Peyer's patch (tissue), 4 donors: ENCODE measurements at regions not wholly inside any gene's neighbourhood (a gene's known extent, or its start where the extent isn't known, plus 50 kb on each side); places are given as distances from the start of the nearest gene placed in this dataset.

ENCODE experiments used
- POLR2A ChIP-seq, 2 donors: fragments of 450-650 bp; IDR thresholded peaks; one replicate each; pipeline ENCODE4 v1.5.1; 2017; ENCODE audit warnings: antibody characterized with exemption in 2 of 2, mild to moderate bottlenecking in 2 of 2, moderate library complexity in 2 of 2
- TF ChIP-seq, protein P1 (sequence below), 6 experiments: fragments of 450-650 bp in 4 of 6; fragments of 200-600 bp in 2 of 6; sonication (generic) in 1 of 6; IDR thresholded peaks; one replicate each; pipeline ENCODE4 v1.5.1; 2017 to 2019; ENCODE audit warnings: antibody characterized with exemption in 6 of 6, mild to moderate bottlenecking in 3 of 6, moderate library complexity in 1 of 6

DNA sequence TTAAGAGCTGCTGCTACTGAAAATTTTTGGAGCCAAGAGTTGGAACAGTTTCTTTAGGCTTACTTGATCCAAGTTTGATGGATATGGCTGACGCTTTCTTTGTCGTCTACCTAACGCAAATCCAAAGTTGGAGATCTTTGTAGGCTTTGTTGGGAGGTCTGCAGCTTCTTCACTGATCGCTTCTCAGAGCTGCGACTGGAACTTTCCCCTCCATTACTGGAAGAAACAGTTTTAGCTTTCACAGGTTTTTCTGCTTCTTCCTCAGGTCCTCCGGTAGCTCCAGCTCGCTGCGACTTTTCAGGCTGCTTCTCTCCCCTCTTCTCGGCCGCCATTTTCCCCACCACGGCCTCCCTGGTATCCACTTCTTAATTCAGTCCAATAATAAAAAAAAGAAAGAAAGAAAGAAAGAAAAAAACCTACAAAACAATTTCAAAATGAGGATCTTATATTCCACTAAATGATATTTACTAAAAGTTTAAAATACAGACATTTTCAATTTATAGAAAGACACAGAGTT is 178.1 kb upstream of the HMGA2 start:
- TF ChIP-seq POLR2A (IDR thresholded peaks at IDR 0.05), result no peak
- TF ChIP-seq, protein P1, sequence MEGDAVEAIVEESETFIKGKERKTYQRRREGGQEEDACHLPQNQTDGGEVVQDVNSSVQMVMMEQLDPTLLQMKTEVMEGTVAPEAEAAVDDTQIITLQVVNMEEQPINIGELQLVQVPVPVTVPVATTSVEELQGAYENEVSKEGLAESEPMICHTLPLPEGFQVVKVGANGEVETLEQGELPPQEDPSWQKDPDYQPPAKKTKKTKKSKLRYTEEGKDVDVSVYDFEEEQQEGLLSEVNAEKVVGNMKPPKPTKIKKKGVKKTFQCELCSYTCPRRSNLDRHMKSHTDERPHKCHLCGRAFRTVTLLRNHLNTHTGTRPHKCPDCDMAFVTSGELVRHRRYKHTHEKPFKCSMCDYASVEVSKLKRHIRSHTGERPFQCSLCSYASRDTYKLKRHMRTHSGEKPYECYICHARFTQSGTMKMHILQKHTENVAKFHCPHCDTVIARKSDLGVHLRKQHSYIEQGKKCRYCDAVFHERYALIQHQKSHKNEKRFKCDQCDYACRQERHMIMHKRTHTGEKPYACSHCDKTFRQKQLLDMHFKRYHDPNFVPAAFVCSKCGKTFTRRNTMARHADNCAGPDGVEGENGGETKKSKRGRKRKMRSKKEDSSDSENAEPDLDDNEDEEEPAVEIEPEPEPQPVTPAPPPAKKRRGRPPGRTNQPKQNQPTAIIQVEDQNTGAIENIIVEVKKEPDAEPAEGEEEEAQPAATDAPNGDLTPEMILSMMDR (IDR thresholded peaks at IDR 0.05), result no peak
